Mesothelial cell of epicardium (in vitro differentiated cells): ENCODE measurements at regions not wholly inside any gene's neighbourhood (a gene's known extent, or its start where the extent isn't known, plus 50 kb on each side); places are given as distances from the start of the nearest gene placed in this dataset.

ENCODE experiments used
- DNase-seq, 2 experiments: peaks; one replicate each; pipeline ENCODE4 v3.0.0; 2021; ENCODE audit warnings: low spot score in 2 of 2; ENCODE audit not compliant: unreplicated experiment in 2 of 2
- H3K27ac Mint-ChIP-seq: 2 replicates; pipeline ENCODE4 v1.8.0; 2021; ENCODE audit warnings: mixed read lengths
- H3K27me3 Mint-ChIP-seq: 2 replicates; pipeline ENCODE4 v1.8.0; 2021; ENCODE audit warnings: low read depth, mixed read lengths
- H3K36me3 Mint-ChIP-seq: 2 replicates; pipeline ENCODE4 v1.8.0; 2021; ENCODE audit warnings: mixed read lengths
- H3K4me1 Mint-ChIP-seq: 2 replicates; pipeline ENCODE4 v1.8.0; 2021; ENCODE audit warnings: mixed read lengths
- H3K4me3 Mint-ChIP-seq: 2 replicates; pipeline ENCODE4 v1.8.0; 2021; ENCODE audit warnings: mild to moderate bottlenecking, moderate library complexity, mixed read lengths
- H3K9me3 Mint-ChIP-seq: 2 replicates; pipeline ENCODE4 v1.8.0; 2021; ENCODE audit warnings: mixed read lengths
- CTCF ChIP-seq: fragments of 200-600 bp; sonication (generic); IDR thresholded peaks from one replicate; pipeline ENCODE4 v1.5.0; 2021; ENCODE audit warnings: antibody characterized with exemption; ENCODE audit not compliant: unreplicated experiment

GRCh38 chr10:47070541-47070940 lies 159.3 kb downstream of the PTPN20 start:
- no peaks in the 10 kb centered on the region for H3K4me1 Mint-ChIP-seq
- H3K4me3 Mint-ChIP-seq, result no peak overlapping the region
- H3K36me3 Mint-ChIP-seq, result no peaks in the 10 kb centered on the region
- no peak for DNase-seq
- H3K27me3 Mint-ChIP-seq, result peaks cover 41% of the 10 kb centered on the region
- TF ChIP-seq CTCF, result no peak
- no peak overlapping the region for H3K27ac Mint-ChIP-seq
- no peaks in the 10 kb centered on the region for H3K9me3 Mint-ChIP-seq

DNA sequence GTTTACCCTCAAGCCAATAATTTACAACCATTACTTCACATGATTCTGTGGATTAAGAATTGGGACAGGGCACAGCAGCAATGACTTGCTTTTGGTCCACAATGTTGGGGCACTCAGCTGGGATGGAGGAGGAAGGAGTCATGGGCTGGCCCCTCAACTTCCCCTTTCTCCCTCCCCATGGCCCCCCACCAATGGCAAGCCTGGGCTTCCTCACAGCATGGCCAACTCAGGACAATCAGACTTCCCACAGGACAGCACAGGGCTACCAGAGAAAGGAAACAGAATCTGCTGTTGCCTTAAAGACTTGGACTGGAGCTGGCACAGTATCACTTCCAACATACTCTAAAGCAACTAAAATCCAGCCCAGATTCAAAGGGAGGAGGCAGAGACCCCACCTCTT lies 160.7 kb downstream of the PTPN20 start:
- H3K9me3 Mint-ChIP-seq, result no peaks in the 10 kb centered on the region
- no peaks in the 10 kb centered on the region for H3K36me3 Mint-ChIP-seq
- H3K4me3 Mint-ChIP-seq, result no peak overlapping the region
- H3K4me1 Mint-ChIP-seq, result no peaks in the 10 kb centered on the region
- no peak for TF ChIP-seq CTCF
- peaks cover 35% of the 10 kb centered on the region for H3K27me3 Mint-ChIP-seq
- H3K27ac Mint-ChIP-seq, result no peak overlapping the region
- DNase-seq, result no peak

- Mint-ChIP-seq H3K27ac (no peak overlapping the region), H3K27me3 (peaks cover 28% of the 10 kb centered on the region), H3K4me3 (no peak overlapping the region), H3K9me3 (no peaks in the 10 kb centered on the region), H3K36me3 (no peaks in the 10 kb centered on the region), H3K4me1 (peaks cover 3% of the 10 kb centered on the region)
- no peak for DNase-seq
- no peak for TF ChIP-seq CTCF
Observed at GRCh38 chr10:47073967-47074366, 162.7 kb downstream of the PTPN20 start.

- Mint-ChIP-seq H3K27me3 (peaks cover 8% of the 10 kb centered on the region), H3K36me3 (no peaks in the 10 kb centered on the region), H3K4me1 (peaks cover 8% of the 10 kb centered on the region), H3K27ac (no peak overlapping the region), H3K9me3 (no peaks in the 10 kb centered on the region), H3K4me3 (no peak overlapping the region)
- DNase-seq, result no peak
- TF ChIP-seq CTCF, result no peak
Observed at GRCh38 chr10:47076949-47077361, 165.7 kb downstream of the PTPN20 start.

DNA sequence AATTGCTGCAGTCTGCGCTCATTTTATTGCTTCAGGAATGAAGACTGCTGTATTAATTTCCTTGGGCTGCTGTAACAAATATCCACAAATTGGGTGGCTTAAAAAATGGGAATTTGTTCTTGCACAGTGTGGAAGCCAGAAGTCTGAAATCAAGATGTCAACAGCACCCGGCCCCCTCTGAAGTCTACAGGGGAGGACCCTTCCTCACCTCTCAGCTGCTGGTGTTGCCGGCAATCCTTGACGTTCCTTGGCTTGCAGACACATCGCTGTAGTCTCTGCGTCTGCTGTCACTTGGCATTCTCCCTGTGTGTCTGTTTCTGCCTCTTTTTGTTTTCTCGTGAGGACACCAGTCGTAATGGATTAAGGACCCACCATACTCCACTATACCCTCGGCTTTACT lies 166.2 kb downstream of the PTPN20 start:
- TF ChIP-seq CTCF, result no peak
- H3K27ac Mint-ChIP-seq, result no peak overlapping the region

DNA sequence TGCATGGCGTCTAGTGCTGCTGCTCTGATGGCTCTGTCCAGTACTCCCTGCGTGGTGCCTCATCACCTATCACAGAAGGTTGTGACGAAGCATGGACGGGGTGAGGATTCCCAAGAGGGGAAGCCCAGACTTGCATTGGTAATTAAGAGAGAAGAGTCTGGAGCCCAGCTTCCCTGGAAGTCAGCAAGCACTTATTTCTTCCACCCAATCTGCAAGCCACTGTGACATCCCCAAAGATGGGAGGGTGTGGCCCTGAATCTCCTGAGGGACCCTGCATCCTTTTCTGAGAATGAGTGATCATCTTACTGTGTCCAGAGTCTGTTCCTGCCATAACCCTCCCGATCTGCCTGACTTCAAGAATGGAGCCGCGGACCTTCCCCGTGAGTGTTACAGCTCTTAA lies 166.7 kb downstream of the PTPN20 start:
- H3K36me3 Mint-ChIP-seq, result no peaks in the 10 kb centered on the region
- no peak for TF ChIP-seq CTCF
- no peak for DNase-seq

More for the DNA sequence above, 166.2 kb downstream of the PTPN20 start:
- no peak for DNase-seq
- Mint-ChIP-seq H3K4me3 (no peak overlapping the region), H3K27me3 (peaks cover 6% of the 10 kb centered on the region), H3K4me1 (peaks cover 8% of the 10 kb centered on the region), H3K36me3 (no peaks in the 10 kb centered on the region), H3K9me3 (no peaks in the 10 kb centered on the region)

More for the DNA sequence above, 166.7 kb downstream of the PTPN20 start:
- Mint-ChIP-seq H3K4me3 (no peak overlapping the region), H3K9me3 (no peaks in the 10 kb centered on the region), H3K27ac (no peak overlapping the region), H3K27me3 (peaks cover 2% of the 10 kb centered on the region), H3K4me1 (peaks cover 8% of the 10 kb centered on the region)
